HG03432 (cell line): ENCODE measurements at regions not wholly inside any gene's neighbourhood (a gene's known extent, or its start where the extent isn't known, plus 50 kb on each side); places are given as distances from the start of the nearest gene placed in this dataset.

Experiments
- ATAC-seq: cut with Tn5 transposase; IDR thresholded peaks from one replicate; pipeline ENCODE4 v1.9.1; 2021; ENCODE audit warnings: mild to moderate bottlenecking, moderate library complexity; ENCODE audit not compliant: unreplicated experiment

DNA sequence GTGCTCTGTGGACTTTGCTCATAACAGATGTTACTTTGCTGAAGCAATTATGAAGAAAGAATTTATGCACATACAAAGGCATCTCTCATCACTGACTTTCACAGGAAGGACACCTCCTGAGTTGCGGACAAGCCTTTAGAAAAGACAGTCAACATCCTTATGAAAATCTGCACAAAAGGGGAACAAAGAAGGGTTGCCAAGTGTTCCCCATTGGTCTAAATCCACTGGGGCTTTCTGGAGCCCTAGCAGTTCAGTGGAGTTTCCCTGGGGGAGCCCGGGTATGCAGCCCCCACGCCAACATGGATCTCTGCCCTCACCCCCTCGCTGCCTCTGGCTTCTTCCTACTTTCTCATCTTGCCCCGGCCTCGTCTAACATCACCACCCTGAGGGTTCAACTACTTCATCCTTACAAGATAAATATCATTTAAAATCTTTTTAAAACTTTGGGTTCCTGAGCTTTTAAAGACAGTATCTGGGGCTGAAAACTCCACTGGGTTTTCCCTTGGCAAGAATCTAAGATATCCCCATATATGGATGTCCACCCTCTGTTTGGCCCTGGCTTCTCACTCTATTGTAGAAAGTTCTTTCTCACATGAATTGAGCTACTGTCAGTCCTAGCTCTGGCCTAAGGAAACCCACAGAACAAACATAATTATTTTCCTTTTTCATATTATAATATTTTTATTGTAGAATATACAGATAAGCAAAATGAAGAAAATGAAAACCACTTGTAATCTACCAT lies 207.9 kb upstream of the RGMA start:
- ATAC-seq, result peak; percentile 44

DNA sequence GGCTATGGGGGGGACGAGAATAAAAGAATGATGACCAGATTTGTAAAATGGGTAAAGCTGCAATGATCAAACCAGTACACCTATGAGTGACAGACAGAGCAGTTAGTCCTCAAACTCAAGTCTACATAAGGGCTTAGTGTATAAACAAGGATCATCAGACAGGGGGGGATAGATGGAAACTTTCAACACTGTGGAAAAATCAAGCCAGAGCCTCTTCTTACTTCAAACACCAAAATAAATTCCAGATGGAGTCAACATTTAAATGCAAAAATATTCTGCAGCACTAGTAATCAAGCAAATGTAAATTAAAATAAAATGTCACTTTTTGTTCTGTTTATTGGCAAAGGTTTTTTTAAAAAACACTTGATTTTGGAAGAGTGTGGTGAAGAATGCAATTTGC lies 205.9 kb upstream of the RGMA start:
- ATAC-seq, result no peak

DNA sequence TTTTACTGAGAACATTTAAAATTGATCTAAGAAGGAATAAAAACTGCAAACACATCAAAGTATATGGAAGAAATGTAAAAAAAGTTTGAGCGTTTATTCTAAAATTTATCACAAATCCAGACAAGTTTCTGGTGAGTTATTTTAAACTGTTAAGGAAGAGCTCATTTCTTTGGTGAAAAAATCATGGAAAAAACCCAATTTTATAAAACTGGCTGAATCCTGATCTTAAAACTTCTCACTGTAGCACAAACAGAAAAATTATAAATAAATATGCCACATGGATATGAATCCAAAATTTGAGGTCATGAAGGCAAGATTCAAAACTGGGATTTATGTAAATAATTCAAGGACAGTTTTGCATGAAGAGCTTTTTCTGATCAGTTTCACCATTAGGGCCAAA lies 205.1 kb upstream of the RGMA start:
- ATAC-seq, result no peak

DNA sequence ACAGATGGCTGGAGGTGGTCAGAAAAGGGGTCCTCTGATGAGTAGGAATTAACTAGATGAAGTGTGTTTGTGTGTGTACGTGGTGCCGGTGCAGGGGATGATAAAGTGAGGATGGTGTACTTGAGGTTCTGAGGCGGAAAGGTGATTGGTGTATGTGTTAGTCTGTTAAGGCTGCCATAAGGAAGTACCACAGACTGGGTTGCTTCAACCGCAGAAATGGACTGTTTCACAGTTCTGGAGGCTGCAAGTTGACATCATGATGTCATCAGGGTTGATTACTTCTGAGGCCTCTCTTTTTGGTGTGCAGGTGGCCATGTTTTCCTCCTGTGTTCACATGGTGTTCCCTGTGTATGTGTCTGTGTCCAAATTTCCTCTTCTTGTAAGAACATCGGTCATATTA lies 202.4 kb upstream of the RGMA start:
- no peak for ATAC-seq

DNA sequence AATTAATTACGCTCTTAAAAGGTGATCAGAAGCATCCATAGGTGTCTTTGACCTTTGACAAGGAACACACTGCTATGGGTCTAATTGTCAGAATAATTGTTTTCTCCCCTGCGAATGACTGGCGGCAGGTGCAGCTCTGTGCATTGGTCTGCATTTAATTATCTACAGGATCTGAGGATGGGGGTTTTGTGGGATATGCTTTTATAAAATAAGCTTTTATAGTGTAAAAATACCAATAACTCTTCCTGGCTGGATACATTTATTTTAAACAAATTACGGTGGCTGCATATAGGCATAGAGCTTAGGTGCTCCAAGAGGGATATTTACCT lies 201.6 kb upstream of the RGMA start:
- ATAC-seq, result no peak

DNA sequence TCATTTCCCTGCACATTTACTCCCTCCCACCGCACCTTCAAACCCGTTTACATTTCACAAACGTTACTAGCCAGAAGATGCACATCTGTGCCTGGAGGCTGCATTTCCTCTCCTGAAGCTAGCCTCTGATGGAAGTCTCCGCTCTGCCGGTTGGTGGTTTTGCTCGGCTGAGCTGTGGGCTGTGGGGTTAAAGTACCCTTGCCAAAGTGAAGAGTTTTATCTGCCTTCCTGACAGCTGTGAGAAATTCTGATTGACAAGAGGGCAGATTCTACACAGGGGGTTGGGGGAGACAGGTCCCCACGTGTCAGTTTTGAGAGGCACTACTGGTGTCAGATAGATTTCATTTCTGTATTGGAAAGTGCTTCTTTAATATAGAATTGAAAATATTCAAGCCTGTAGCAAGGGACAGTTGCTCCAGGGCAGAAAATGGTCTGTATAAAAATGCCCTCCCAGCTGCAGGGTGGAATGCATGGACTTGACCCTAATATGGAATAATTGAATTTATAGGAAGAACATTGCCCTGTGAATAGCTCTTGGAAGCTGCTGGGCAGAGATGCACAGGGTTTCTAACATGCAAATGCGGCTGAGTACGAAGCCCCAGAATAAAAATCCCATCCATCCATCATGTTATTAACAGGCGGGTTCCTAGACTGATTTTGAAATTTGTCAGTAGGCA lies 201.1 kb upstream of the RGMA start:
- ATAC-seq, result no peak

DNA sequence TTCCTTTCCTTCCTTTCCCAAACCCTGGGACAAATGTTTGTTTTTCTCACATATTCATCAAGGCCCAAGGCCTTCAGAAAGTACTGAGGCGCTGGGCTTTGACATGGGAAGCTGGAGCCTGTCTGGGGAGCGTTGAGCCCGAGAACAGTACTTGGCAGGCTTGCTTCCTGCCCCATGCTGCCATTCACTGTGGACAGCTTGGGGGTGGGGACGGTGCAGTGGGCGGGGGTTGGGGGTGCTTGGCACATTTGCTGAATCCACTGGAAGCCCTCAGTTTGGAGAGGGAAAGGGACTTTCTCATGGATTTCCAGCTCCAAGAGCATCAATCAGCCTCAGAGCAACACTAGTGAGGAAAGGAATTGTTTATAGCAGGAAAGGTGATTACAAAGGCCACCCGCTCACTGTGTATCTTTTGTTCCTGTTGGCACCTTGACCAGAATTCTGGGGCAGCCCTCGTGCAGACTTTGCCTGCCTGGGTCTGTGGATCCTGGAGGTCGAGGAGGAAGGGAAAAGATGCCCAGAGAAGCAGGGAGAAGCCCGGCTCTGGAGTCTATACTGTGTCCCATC lies 199.8 kb upstream of the RGMA start:
- ATAC-seq, result no peak

DNA sequence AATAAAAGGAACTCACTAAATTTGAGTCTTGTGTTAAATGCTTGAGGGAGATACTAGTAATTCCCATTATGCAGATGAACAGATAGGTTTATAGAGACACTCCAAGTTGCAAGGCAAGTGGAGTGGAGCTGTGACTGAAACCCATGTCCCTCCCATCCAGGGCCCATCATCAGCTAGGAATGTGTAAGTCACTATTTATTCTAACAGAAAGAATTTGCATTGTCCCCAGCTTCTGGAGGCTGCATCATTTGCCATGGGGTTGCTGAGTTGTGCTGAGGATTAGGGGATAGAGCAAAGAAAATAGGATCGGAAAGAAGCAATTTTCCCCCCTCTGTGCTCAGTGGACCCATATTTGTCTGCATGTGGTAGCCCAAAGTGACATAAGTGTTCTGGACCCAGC lies 197.4 kb upstream of the RGMA start:
- ATAC-seq, result no peak

DNA sequence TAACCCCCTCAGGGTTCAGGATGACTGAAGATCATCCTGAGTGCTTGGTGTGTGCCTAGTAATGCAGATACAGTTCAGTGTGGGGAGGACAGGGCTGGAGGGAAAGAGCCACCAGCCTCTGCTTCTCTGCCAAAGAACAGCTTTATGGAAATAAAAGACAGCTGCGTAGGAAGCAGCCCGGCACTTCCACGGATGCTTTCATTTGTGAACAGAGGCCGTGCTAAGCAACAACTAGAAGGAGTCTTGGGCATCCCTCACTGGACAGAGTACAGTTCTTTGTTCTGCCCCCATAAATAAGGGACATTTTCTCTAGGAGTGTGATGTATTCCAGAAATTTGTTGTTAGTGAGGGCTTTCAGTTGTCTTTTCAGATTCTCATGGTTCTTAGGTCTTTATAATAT lies 194.8 kb upstream of the RGMA start:
- ATAC-seq, result no peak

DNA sequence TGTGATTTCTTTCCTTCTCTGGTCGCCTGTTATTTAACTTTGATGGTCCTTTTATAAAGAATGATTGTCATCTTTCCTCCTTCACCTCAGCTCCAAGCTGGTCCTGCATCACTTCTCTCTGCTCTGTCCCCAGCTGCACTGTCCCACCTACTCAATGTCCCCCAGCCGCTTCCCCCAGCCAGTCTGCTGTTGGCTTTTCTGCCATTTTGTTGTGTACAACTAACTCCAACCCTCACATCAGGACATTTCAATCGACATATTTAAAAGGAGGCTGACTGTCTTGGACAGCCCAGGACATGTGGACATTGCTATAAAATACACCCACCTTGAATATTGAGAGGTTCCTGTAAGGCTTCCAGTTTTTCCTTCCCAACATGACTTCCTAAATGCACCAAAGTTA lies 193.8 kb upstream of the RGMA start:
- ATAC-seq, result no peak

DNA sequence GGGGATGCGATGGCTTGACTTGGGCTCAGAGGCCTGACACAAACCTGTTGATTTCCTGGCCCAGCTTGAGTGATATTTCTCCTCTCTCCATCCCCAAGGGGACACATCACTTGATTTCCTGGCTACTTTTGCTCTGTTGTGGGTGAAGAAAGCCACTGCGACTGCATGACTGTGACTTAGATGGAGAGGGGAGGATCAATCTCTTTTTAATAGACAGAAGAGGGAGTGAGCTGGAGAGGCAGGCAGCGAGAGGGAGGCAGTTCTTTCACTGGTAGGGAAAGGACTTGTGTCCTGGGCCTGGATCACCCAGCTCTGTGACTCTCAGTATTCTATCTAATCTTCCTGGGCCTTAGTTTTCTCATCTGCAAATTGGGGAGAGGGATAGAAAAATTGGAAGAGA lies 189.8 kb upstream of the RGMA start:
- ATAC-seq, result no peak

DNA sequence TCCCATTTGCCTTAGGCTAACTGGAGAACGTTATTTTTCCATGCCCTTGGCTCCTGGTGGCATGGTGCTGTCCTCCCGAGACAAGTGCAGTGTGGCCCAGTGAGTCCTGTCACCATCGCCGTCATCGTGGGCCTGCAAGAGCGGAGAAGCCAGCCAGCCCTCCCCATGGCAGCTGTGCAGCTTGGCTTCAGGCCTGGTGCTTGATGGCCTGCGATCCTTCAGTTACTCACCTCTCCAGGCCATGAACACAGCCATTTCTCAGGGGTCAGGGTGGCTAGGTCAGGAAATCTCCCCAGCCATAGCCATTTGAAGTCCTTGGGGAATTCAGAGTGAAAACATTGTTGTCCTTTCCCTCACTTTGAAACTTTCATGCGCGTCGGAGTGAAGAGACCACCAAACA lies 189.0 kb upstream of the RGMA start:
- ATAC-seq, result no peak

DNA sequence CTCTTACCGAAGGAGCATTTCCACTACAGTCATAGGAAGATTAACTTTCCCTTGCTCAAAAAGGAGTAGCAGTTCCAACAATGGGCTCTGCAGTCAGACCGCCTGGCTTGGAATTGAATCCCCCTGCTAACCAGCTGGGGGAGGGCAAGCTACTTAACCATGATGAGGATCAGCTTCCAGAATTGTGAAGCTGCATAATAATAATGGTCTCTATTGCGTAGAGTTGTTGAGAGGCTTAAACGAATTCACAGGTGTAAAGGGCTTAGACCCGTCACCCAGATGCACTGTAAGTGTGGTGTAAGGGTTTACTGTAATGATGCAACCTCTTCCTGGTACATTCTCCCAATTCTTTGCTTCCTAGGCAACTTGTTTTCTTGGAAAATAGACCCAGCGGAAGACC lies 185.2 kb upstream of the RGMA start:
- ATAC-seq, result no peak

DNA sequence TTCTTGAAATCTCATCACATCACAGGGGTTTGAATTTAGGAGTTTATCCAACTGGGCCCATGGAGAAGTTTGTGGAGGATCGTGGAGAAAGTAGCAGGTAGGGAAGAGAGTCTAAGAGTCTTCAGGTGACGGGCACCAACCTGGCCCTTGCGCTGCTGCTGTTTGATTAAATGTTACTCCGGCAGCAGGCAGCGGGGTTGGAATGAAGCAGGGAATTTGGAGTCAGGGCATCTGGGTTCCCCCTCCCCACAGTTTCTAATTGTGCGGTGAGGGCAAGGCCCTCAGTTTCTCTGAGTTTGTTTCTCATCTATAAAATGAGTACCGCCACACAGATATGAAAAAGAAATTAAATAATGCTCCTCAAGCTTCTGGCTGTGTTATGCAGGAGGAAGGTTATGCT lies 182.9 kb upstream of the RGMA start:
- ATAC-seq, result no peak

DNA sequence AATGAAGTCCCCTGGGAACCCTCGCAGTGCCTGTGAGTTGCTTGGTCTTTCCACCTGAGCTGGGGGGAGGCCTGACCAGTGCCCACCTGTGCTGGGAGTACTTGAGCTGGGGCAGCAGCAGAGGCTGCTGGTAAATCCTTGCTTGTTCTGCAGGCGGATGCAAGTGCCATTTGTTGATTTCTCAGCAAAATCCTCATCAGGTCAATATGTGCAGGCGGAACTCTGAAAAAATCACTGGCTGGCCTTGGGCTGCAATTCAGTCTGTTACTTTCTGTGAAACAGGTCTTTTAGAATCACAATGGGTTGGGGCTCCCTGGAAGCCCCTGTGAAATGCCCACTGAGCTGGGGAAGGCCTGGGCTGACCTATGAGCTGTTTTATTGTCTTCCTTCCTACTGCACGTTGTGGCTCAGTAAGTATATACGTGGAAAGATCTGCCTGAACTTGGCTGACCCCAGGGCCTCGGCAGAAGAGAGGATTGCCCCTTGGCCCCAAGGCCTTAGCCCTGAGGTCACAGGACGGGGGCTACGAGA lies 182.0 kb upstream of the RGMA start:
- ATAC-seq, result no peak

DNA sequence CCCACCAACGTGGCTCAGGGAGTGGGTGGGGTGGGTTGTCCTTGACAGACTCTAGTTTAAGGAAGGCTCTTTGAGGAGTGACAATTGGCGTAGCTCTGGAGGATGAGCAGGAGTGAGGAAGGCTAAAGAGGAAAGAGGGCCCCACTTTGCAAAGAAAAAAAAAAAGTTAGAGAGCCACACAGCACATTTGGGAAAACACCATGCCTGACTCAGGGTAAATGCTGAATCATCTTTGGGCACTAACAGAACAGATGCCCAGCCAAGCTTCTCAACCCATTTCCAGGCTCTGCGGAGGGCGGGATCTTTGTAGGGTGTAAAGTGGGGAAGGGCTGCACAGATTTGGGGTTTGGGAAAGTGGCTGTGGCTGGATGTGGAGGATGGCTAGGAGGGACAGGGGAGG lies 179.1 kb upstream of the RGMA start:
- no peak for ATAC-seq

DNA sequence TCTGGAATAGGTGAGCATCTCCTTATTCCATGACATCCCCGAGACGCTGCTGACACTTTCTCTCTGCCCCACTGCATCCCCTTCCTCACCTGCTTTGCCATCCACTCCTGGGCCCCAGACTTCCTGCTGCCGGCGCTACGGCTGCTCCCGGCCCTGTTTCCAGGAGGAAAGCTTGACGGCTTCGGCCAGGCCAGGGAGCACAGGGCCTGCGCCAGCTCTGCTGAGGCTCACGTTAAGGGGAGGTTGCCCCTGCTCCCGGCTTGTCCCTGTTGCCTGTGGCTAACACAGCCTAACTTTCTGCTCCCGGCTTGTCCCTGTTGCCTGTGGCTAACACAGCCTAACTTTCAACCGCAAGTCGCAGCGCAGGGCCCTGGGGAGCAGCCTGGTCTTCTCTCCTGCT lies 177.3 kb upstream of the RGMA start:
- no peak for ATAC-seq

DNA sequence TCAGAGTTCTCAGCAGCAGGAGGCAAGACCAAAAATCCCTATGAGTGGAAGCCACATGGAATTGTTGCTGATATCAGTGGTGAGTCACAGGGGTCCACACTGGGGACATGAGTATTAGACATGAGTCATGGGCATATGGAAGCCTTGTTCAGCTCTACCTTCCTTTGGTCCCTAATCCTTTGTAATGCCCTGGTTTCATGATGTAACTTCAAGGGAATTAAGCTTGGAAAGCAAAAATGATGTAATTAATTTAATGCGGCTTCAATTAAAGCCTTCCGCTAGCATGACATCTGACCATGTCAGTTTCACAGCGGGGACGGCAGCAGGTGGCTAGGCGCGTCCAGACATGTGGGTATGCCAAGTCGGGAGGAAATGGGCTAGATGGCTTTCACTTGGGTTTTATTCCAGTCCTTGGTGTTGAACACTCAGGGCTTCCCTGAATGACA lies 176.1 kb upstream of the RGMA start:
- no peak for ATAC-seq

DNA sequence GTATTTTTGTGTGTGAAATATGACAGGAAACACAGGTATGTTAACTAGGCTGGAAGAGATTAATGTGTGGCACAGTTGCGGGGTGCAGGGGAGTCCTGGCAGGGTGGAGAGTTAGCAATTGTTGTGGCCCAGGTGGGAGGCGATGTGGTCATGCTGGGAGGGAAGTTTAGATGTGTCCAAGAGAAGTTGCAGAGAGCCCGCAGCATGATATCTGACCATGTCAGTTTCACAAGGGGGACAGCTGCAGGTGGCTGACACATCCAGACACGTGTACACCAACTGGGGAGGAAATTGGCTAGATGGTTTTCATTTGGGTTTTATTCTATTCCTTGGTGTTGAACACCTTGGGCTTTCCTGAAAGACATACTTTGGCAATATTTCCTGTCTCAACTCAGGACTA lies 172.8 kb upstream of the RGMA start:
- ATAC-seq, result no peak

DNA sequence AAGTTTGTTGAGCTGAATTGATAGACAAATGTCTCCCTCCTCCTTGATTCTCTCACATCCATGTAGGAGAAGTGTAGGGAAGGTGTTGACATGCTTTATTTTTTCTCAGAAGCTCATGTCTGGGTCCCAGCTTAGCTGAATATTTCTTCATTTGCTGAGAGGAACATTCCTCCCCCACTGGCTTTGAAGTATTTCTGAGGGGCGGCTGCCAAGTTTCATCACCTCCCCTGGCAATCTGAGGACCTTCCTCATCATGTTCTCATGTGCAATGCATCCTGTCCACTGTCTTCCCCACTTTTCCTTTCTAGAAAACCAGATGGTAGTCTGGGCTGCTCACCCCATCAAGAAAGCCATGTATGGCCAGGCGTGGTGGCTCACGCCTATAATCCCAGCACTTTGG lies 168.9 kb upstream of the RGMA start:
- no peak for ATAC-seq

DNA sequence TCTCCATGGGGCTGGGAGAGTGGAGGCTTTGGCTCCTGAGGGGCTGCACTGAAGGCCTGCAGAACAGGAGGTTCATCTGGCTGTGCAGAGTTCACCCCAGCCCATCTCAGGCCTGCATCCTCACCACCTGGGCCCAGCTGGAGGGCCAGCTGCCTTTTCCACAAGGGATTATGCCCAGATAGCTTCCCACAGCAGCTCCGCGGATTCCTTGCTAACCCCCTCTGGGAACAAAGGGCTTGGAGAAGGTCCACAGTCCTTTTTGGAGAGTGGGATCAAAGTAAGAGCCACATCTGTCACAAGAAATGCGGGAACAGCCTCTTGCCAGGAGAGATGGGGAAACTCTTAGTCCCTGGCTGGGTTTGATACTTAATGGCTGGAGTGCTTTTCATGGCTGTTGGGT lies 164.7 kb upstream of the RGMA start:
- ATAC-seq, result no peak

DNA sequence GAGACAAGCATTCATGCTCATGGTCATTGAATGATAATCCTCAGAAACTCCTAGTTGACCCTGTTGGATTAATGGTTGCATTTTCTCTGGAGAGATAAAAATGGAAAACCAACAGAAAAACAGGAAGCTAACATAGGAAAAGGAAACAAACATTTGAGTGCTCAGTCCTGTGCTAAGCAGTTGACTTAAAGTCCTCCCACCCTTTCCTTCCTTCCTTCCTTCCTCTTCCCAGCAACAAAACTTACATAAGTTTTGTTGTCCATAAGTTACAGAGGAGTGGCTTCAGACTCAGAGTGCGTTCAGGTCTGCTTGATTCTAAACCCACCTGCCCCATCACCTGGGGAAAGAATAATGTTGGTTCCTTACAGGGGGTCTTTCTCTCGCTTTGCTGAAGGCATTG lies 163.8 kb upstream of the RGMA start:
- no peak for ATAC-seq
